ENCODE measurements at regions not wholly inside any gene's neighbourhood (a gene's known extent, or its start where the extent isn't known, plus 50 kb on each side); places are given as distances from the start of the nearest gene placed in this dataset.

GRCh38 chr15:72916897-72917296 lies 133.3 kb upstream of the ADPGK start:
- DNase-seq: no peak

- DNase-seq: no peak
Measured at GRCh38 chr15:72916378-72916777, 132.8 kb upstream of the ADPGK start.

DNA sequence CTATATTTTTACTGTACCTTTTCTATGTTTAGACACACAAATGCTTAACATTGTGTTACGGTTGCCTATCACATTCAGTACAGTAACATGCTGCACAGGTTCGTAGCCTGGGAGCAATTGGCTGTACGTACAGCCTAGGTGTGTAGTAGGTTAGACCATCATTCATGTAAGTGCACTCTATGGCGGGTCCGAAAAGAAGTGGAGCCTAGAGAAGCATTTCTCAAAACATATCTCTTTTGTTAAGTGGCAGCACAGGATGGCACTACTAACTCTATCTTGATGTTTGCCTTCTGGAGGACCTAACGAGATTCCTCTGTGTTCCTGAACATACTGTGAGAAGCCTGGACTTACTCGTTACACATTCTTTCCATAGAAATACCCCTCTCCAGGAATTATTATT lies 132.3 kb upstream of the ADPGK start:
- no peak for DNase-seq

GRCh38 chr15:72912996-72913395 lies 129.4 kb upstream of the ADPGK start:
- DNase-seq: no peak

GRCh38 chr15:72912121-72912520 lies 128.6 kb upstream of the ADPGK start:
- DNase-seq: no peak

DNA sequence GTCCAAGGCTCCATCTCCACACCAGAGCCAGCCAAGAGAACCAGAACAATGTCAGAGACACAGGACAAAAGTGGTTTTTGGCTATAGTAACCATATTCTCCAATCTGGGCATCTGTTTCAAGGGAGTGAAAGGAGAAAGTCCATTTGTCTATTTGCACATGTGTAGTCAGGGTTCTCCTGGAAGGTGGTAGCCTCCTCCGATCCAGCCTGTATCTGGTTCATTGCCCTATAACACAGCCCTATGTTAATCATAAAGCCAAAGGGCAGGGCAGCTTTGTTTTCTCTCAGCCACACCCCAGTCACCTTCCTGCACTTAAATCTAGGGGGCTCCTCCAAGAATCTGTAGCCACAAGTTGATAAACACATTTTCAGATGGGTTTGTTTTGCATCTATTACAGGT lies 128.1 kb upstream of the ADPGK start:
- DNase-seq: no peak

GRCh38 chr15:72908713-72909112 lies 125.2 kb upstream of the ADPGK start:
- DNase-seq: no peak

GRCh38 chr15:72907733-72908132 lies 124.2 kb upstream of the ADPGK start:
- DNase-seq: no peak

DNA sequence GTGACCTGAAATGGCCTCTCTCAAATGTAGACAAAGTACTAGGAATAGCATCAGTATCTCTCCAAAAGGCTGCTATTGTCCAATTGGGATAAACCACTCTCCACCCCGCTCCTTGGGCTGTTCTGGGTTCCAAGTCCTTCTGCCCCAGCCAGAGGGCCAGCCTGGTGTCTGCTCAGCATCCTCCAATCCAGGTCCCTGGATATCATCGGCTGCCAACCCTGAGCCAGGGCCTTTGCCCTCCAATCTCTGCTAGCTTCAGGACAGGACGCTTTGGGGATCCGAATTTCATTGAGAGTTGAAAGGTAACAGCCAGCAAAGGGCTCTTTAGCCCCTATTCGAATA lies 119.3 kb upstream of the ADPGK start:
- no peak for DNase-seq

DNA sequence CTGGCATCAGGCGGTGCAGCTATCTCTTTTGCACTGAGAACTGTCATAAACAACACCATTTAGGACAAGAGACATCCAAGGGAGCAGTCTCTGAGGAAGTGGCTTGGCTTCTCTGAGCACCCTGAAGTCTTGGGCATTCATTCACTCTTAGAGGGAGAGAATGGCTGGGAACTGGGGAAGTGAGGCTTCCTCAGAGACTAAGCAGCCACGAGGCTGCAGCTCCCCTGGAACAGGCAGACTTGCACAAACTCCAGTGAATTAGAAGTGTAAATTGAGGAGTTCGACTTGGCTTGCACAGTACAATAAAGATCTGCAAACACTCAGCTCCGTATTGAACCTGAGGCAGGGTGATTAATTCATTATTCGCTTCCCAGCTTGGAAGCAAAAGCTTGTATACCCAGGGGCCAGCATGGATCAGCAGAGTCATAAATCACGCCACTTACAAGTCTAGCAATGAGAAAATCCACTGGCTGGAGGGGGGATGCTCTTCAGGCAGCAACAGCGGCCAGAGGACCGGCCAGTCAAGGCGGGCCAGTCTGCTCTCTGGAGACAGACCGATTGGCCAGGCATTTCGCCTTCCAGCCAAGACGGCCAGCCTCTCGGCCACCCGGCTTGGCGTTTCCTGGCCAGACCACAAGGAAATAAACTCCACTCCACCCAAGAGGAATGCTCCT lies 118.8 kb upstream of the ADPGK start:
- no peak for DNase-seq

GRCh38 chr15:72892986-72893385 lies 109.4 kb upstream of the ADPGK start:
- no peak for DNase-seq

- DNase-seq: no peak
Measured at GRCh38 chr15:72890043-72890442, 106.5 kb upstream of the ADPGK start.

DNA sequence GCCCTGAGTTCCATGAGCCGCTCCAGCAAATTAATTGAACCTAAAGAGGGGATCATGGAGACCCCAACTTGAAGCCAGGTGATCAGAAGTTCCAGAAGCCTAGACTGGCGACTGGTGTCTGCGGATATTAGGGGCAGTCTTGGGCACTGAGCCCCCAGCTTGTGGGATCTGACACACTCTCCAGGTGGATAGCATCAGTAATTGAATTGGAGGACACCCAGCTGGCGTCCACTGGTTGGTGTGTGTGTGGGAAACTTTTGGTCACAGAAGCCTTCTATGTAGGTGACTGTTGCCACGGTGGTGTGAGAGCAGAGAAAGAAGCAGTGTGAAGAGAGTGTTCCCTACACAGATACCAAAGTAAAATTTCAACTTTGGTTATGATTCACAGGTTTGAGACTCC lies 106.0 kb upstream of the ADPGK start:
- DNase-seq: no peak

GRCh38 chr15:72888811-72889210 lies 105.3 kb upstream of the ADPGK start:
- DNase-seq: no peak

DNA sequence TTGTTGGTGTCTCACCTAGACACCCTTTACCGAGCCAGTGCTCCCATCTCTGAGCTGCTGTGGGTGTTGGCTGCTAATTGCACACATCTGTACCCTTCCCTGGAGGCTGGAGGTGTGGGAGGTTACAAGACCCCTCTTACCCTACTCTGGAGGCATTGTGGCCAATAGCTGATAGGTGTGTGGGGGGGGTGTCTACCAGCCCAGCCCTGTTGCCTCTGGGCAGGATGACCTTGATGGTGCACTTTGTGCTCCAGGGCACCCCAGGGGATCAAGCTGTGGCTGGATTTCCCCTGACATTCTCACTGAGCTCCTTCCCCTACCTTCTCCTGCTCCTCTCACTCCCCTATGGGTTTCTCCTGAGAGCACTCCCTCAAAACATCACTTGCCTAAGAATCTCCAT lies 104.7 kb upstream of the ADPGK start:
- no peak for DNase-seq

- no peak for DNase-seq
Measured at GRCh38 chr15:72887376-72887775, 103.8 kb upstream of the ADPGK start.

- no peak for DNase-seq
Measured at GRCh38 chr15:72884311-72884710, 100.8 kb upstream of the ADPGK start.

GRCh38 chr15:72873379-72874233 lies 90.0 kb upstream of the ADPGK start:
- DNase-seq: no peak

DNA sequence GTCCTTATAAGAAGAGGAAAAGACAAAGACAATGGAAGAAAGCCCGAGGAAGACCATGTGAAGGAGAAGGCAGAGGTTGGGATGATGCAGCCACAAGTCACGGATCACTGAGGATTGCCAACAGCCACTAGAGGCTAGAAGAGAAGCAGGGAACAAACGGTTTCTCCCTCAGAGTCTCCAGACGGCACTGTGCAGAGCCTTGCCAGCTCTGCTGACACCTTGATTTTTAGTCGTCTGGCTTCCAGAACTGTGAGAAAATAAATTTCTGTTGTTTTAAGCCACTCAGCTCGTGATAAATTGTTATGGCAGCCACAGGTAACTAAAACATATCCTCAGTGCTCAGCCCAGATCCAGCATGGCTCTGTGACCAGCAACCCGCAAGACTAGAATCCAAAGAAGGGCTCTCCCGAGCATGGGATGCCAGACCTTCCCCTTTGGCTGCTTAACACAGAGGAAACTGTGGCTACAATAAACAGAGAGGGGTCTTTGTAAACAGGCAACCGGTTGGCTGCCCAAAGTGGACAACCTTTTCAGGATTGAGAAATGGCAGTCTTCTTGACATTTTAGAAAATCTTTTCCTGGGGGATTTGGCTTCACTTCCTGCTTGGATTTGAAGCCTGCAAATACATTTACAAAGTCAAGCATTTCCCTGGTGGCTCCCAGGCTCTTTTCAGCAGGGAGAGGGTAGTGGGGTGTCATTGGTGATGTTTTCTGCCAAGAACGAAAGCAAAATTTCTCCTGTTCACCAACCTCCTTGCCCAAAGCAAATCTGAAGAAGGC lies 88.7 kb upstream of the ADPGK start:
- no peak for DNase-seq

DNA sequence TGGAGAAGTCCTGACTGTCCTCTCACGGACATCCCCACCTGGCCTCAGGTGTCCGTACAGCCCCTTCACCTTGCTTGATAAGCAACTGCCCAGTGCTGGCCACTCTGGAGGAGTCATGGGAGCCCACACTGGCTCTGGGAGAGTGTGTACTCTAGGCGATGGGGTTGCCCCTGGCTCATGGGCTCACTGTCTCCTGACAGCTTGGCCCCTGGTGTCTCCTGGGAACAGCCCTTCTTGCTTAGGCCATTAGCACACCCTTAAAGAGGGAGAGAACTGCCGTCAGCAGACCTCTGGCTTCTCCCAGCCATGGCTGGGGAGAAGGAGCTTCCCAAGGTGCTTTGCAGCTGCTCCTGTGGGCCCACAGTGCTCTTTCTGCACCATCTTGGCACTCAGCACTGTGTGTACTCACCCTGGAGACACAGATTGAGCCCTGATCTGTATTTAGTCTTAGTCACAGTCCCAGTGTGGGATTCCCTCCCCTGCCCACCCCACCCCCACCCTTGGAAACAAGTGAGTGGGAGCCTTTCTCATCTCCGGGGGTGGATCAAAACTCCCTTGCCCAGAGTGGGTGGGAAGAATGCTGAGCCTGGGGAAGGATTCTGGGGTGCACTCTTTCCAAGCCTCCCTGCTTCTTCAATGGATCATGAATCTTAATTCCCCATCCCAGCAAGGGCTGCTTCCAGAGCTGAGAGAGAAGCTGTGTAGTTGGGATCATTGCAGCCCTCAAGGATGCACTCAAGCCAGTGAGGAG lies 83.5 kb upstream of the ADPGK start:
- no peak for DNase-seq

DNA sequence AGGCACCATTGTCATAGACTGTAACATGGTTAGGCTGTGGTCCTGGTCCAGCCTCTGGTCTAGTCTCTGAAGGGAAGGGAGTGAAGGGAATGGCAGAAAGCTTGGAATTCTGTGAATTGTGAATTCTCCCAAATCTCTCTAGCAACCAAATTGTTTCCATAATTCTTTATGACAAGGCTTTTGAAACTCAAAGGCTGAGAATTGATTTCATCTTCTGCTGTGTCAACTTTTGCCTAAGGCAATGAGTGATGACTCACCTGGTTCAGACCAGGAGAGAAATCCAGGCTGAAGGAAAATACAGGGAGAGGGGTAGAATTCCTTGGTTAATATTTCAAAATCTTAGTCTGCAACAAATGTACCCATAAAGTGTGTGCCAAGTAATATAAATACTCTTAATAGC lies 82.6 kb upstream of the ADPGK start:
- DNase-seq: no peak

- no peak for DNase-seq
Measured at GRCh38 chr15:72865486-72865885, 81.9 kb upstream of the ADPGK start.

DNA sequence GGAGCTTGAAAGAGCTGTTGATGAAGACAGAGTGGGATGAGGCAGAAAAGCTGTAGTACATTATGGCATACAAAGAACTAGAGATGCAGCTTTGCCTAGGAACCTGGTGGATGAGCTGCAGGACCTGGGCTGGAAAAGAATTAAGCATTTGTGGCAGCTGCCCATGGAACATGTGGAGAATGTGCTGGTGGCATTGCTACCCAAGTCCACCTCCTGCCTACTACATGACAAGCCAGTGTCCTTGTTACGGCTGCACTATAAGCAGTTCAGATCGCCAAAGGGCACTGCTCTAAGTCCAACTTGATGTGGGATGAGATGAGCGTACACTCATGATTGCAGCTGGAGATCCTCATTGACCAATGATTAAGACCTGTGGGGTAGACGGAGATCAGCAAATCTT lies 81.1 kb upstream of the ADPGK start:
- DNase-seq: no peak
